ENCODE measurements at regions not wholly inside any gene's neighbourhood (a gene's known extent, or its start where the extent isn't known, plus 50 kb on each side); places are given as distances from the start of the nearest gene placed in this dataset.

DNA sequence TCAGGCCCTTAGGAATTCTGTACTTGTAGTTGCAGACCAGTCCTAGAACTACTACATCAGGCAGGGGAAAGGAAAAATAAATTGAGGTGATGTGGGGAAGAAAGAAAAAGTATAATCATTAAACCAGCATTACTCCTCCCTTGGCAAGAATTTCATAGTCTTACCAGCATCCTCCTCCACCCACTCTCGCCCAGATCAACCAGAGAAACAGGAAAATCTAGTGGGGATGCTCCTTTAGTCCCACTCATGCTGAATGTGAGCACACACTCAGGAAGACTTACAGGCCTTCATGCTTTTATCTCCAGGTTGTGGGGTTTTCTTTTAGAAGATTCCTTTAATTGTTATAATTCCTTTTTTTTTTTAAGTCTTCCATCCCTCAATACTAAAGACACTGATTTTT lies 129.3 kb upstream of the CCDC150 start:
- 35 to 61% (median 45%) methylated on average over 1 of the region's 1 CpG for WGBS, 5 donors
- Histone ChIP-seq H3K27me3 (no peaks in the 10 kb centered on the region), H3K4me3 (no peak overlapping the region), H3K27ac (no peak overlapping the region), H3K36me3 (no peaks in the 10 kb centered on the region), H3K9me3 (no peaks in the 10 kb centered on the region), H3K4me1 (no peaks in the 10 kb centered on the region)
- intact Hi-C loops (cut with DNase I; ENCODE audit: low total_unique reads): no loop called here
- TF ChIP-seq POLR2A (IDR thresholded peaks at IDR 0.05) (no peak), CTCF (IDR thresholded peaks at IDR 0.05) (no peak), EP300 (IDR thresholded peaks at IDR 0.05) (no peak), POLR2AphosphoS5 (IDR thresholded peaks at IDR 0.05) (no peak)
- no peak for DNase-seq

GRCh38 chr2:196511258-196512168 lies 128.0 kb upstream of the CCDC150 start:
- 74 to 80% (median 76%) methylated on average over 3 of the region's 3 CpGs for WGBS, 5 donors
- Histone ChIP-seq H3K4me3 (no peak overlapping the region), H3K27ac (no peak overlapping the region), H3K27me3 (no peaks in the 10 kb centered on the region), H3K36me3 (no peaks in the 10 kb centered on the region), H3K4me1 (no peaks in the 10 kb centered on the region), H3K9me3 (no peaks in the 10 kb centered on the region)
- no peak for TF ChIP-seq EP300 (IDR thresholded peaks at IDR 0.05)
- TF ChIP-seq CTCF (IDR thresholded peaks at IDR 0.05): no peak
- TF ChIP-seq POLR2AphosphoS5 (IDR thresholded peaks at IDR 0.05): no peak
- no peak for TF ChIP-seq POLR2A (IDR thresholded peaks at IDR 0.05)
- peak in 1 of 2 donors; percentile 12 for DNase-seq
- intact Hi-C loops (cut with DNase I; ENCODE audit: low total_unique reads): no loop called here

- Histone ChIP-seq H3K4me1 (no peaks in the 10 kb centered on the region), H3K9me3 (no peaks in the 10 kb centered on the region), H3K36me3 (no peaks in the 10 kb centered on the region), H3K27me3 (no peaks in the 10 kb centered on the region), H3K4me3 (no peak overlapping the region), H3K27ac (no peak overlapping the region)
- TF ChIP-seq EP300 (IDR thresholded peaks at IDR 0.05) (no peak), POLR2A (IDR thresholded peaks at IDR 0.05) (no peak), CTCF (IDR thresholded peaks at IDR 0.05) (no peak), POLR2AphosphoS5 (IDR thresholded peaks at IDR 0.05) (no peak)
- 79 to 100% (median 89%) methylated on average over 3 to 11 of the region's 11 CpGs for WGBS, 5 donors
- no peak for DNase-seq
- intact Hi-C loops (cut with DNase I; ENCODE audit: low total_unique reads): no loop called here
These were observed 125.6 kb upstream of the CCDC150 start for GRCh38 chr2:196513796-196514526.

GRCh38 chr2:196514641-196515040 lies 124.9 kb upstream of the CCDC150 start:
- TF ChIP-seq POLR2A (IDR thresholded peaks at IDR 0.05): no peak
- no peak for TF ChIP-seq POLR2AphosphoS5 (IDR thresholded peaks at IDR 0.05)
- no peak for TF ChIP-seq EP300 (IDR thresholded peaks at IDR 0.05)
- TF ChIP-seq CTCF (IDR thresholded peaks at IDR 0.05): no peak
- DNase-seq: no peak
- Histone ChIP-seq H3K4me3 (no peak overlapping the region), H3K27me3 (no peaks in the 10 kb centered on the region), H3K9me3 (no peaks in the 10 kb centered on the region), H3K27ac (no peak overlapping the region), H3K36me3 (no peaks in the 10 kb centered on the region), H3K4me1 (no peaks in the 10 kb centered on the region)
- intact Hi-C loops (cut with DNase I; ENCODE audit: low total_unique reads): no loop called here
- WGBS, 5 donors: 83 to 94% (median 91%) methylated on average over 2 to 5 of the region's 5 CpGs

Data from stomach (tissue), 8 donors.